OCI-LY7 (cell line): ENCODE measurements at regions not wholly inside any gene's neighbourhood (a gene's known extent, or its start where the extent isn't known, plus 50 kb on each side); places are given as distances from the start of the nearest gene placed in this dataset.

Experiments
- CTCF ChIP-seq: fragments of 200-600 bp; sonication (generic); conservative IDR thresholded peaks from 2 replicates; pipeline ENCODE4 v1.5.1; 2014; ENCODE audit warnings: mild to moderate bottlenecking, antibody characterized with exemption, low read length, moderate library complexity, mixed read lengths
- EZH2phosphoT487 ChIP-seq: fragments of 200-600 bp; sonication (generic); IDR thresholded peaks from 2 replicates; pipeline ENCODE4 v1.6.1; 2018; ENCODE audit warnings: low read depth, borderline replicate concordance, mild to moderate bottlenecking, mixed run types, antibody characterized with exemption, low read length, moderate library complexity, mixed read lengths

GRCh38 chr2:164052006-164052405 lies 316.2 kb upstream of the FIGN start:
- TF ChIP-seq CTCF (no peak), EZH2phosphoT487 (no peak)
